ENCODE measurements at regions not wholly inside any gene's neighbourhood (a gene's known extent, or its start where the extent isn't known, plus 50 kb on each side); places are given as distances from the start of the nearest gene placed in this dataset.
A peak's percentile ranks its signal among the peaks of the same experiment; 100 is the strongest.

DNA sequence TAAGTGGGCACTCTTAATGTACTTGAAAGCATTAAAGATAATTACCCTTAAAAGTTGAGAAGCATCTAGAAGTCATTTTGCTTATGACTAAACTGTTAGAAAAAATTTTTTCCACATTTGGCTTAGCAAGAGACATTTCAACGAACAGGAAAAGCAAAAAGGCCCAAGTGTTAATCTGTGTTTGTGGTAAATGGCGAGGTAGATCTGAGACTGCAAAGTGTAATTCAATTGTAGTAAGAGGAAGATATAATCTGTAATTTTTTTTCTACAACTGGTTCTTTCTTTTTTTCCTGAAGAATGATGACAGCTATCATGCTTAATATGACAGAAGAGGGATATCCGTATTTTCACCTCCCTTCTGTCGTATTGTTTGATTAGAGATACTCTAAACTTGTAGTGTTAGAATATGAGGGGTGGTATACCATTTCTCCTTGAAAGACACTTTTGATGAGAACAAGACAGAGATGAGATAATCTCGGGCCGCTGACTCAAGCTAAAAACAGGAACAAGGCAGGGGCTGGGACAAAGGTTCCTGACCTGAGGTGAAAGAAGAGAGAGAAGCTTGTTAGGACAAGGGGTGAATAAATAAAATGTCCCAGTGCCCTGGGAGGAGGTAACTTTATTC is 459.3 kb upstream of the ZNF608 start:
- ATAC-seq (peak; percentile 32), DNase-seq (no peak)

- ATAC-seq = no peak
- no peak for DNase-seq
These were observed 461.4 kb upstream of the ZNF608 start for GRCh38 chr5:125207856-125208255.

- no peak for ATAC-seq
- no peak for DNase-seq
These were observed 463.2 kb upstream of the ZNF608 start for GRCh38 chr5:125209650-125210049.

- DNase-seq = no peak
- no peak for ATAC-seq
These were observed 464.0 kb upstream of the ZNF608 start for GRCh38 chr5:125210242-125210947.

DNA sequence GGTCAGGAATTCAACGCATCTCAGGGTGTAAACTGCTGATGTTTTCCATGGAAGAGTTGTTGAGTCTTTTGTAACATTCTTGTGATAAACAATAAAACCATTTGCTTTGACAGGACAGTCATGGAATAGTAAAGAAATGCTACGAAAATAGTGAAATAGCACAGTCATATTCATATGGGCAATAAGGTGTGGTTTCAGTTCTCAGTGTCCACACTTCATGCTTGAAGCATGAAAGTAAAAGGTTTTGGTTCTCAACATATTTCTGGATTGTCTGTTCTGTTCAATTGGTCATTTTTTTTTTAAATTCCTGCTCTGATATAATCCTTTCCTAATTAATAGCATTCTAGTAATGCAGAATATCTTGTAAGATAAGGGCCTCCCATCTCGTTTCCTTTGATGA is 467.6 kb upstream of the ZNF608 start:
- no peak for ATAC-seq
- no peak for DNase-seq

GRCh38 chr5:125215593-125215992 is 469.2 kb upstream of the ZNF608 start:
- no peak for ATAC-seq

GRCh38 chr5:125219710-125220109 is 473.3 kb upstream of the ZNF608 start:
- DNase-seq (no peak), ATAC-seq (no peak)

More at GRCh38 chr5:125215593-125215992, 469.2 kb upstream of the ZNF608 start:
- DNase-seq = no peak

GRCh38 chr5:125220284-125220683 is 473.8 kb upstream of the ZNF608 start:
- DNase-seq (no peak), ATAC-seq (peak; percentile 63)

- DNase-seq (no peak), ATAC-seq (no peak)
These were observed 476.3 kb upstream of the ZNF608 start for GRCh38 chr5:125222597-125223240.

DNA sequence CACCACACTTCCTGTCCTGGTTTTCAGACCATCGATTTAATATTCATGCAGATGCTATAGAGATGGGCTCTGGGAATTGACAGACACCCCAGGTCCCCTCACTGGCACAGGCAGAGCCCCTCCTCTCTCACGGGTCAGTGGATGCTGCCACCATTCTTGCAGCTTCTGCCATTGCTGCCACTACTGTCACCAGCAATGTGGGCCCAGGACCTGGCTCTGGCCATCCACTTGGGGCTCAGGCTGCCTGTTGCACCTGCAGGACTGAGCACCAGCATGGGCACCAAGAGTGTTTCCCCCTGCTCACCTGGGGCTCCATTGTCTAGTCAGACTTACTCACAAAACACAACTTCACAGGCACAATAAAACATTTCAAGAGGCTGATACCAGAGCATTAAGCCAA is 479.0 kb upstream of the ZNF608 start:
- DNase-seq (no peak), ATAC-seq (no peak)

GRCh38 chr5:125226825-125227224 is 480.4 kb upstream of the ZNF608 start:
- DNase-seq = no peak
- ATAC-seq = no peak

GRCh38 chr5:125227333-125228095 is 481.1 kb upstream of the ZNF608 start:
- no peak for ATAC-seq
- DNase-seq = no peak

- DNase-seq (no peak), ATAC-seq (no peak)
These were observed 482.1 kb upstream of the ZNF608 start for GRCh38 chr5:125228363-125229070.

DNA sequence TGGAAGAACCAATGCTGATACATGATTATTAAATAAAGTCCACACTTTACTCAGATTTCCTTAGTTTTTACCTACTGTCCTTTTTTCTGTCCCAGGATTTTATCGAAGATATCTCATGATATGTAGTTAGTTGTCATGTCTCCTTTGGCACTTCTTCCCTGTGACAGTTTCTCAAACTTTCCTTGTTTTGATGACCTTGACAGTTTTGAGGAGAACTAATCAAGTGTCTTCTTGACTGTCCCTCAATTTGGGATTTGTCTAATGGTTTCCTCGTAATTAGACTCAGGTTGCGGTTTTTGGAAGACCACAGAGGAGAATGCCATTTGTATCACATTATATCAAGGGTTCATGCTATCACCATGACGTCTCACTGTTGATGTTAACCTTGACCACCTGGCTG is 483.1 kb upstream of the ZNF608 start:
- no peak for DNase-seq
- no peak for ATAC-seq

DNA sequence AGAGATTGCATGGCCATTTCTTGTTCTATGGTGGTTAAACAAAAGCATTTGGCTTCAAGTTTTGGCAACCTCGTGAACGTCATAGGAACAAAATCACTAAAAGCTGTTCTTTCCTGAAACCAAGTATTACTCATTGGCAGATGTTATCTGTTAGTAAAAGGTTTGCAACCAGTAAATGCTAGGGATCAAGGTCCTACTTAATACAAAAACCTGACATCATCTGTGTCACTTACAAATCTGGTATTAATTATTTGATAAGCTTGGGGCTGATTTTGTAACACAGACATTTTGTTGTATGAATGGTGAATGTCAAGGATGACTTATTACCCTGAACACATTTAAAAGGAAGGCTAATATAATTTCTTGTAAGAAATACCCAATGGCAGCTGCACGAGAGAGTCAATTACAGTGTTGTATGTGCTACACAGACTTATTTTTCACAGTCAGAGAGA is 486.4 kb upstream of the ZNF608 start:
- DNase-seq (no peak), ATAC-seq (no peak)

DNA sequence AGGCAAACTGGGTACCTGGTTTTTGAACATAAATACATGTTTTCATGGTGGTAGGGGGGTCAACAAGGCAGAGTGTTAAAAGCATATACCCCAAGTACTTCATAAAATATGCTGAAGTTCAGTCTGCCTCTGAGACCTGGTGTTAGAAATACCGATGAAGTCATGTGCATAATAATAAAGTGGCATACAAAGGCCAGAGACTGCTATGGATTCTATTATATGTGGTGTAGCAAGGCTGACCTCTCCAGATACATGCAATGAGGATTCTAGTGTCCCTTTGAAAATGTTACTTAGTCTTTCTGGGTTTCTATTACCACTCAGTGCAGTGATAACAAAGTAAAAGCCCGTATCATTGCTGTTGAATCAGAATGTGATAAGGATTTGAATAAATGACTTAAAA is 487.5 kb upstream of the ZNF608 start:
- DNase-seq = no peak
- ATAC-seq = no peak

GRCh38 chr5:125236007-125236406 is 489.6 kb upstream of the ZNF608 start:
- ATAC-seq (no peak), DNase-seq (no peak)

- DNase-seq (no peak), ATAC-seq (no peak)
These were observed 490.5 kb upstream of the ZNF608 start for GRCh38 chr5:125236981-125237380.

- no peak for DNase-seq
- ATAC-seq = no peak
These were observed 498.1 kb upstream of the ZNF608 start for GRCh38 chr5:125244531-125244930.

- DNase-seq = no peak
- ATAC-seq = no peak
These were observed 498.8 kb upstream of the ZNF608 start for GRCh38 chr5:125245216-125245615.

GRCh38 chr5:125249400-125249799 is 503.0 kb upstream of the ZNF608 start:
- ATAC-seq = no peak
- no peak for DNase-seq

- no peak for ATAC-seq
- DNase-seq = no peak
These were observed 505.3 kb upstream of the ZNF608 start for GRCh38 chr5:125251703-125252102.

Data from stimulated activated naive CD8-positive, alpha-beta T cell treated with anti-CD3 and anti-CD28 coated beads, Interleukin-15, Interleukin-2, amounts not matched to agents 100 U/mL and 50 U/mL, for 24 hours (primary cell).